ENCODE measurements at regions not wholly inside any gene's neighbourhood (a gene's known extent, or its start where the extent isn't known, plus 50 kb on each side); places are given as distances from the start of the nearest gene placed in this dataset.
"Not testable (repeated sequence)": the region's sequence is repeated elsewhere in the genome, so short reads cannot be mapped to it uniquely, and the experiment has no call there.

GRCh38 chr4:115548123-115548522, 434.7 kb upstream of the NDST4 start:
- no peak for DNase-seq

GRCh38 chr4:115537387-115537786, 424.0 kb upstream of the NDST4 start:
- peak; percentile 30 to 46 for DNase-seq

GRCh38 chr4:115529126-115529525, 415.7 kb upstream of the NDST4 start:
- DNase-seq = no peak

- not testable (repeated sequence) for DNase-seq
Observed at GRCh38 chr4:115519476-115519875, 406.1 kb upstream of the NDST4 start.

- no peak for DNase-seq
Observed at GRCh38 chr4:115515772-115516171, 402.4 kb upstream of the NDST4 start.

- DNase-seq = peak; percentile 68 to 80
Observed at GRCh38 chr4:115515366-115515765, 401.9 kb upstream of the NDST4 start.

- DNase-seq = no peak
Observed at GRCh38 chr4:115514675-115515074, 401.3 kb upstream of the NDST4 start.

- DNase-seq = no peak
Observed at GRCh38 chr4:115505326-115505725, 391.9 kb upstream of the NDST4 start.

- DNase-seq = no peak
Observed at GRCh38 chr4:115501656-115502055, 388.2 kb upstream of the NDST4 start.

- DNase-seq = not testable (repeated sequence)
Observed at GRCh38 chr4:115493770-115494169, 380.4 kb upstream of the NDST4 start.

- no peak for DNase-seq
Observed at GRCh38 chr4:115491686-115492085, 378.3 kb upstream of the NDST4 start.

GRCh38 chr4:115489279-115489678, 375.9 kb upstream of the NDST4 start:
- no peak for DNase-seq

- DNase-seq = no peak
Observed at GRCh38 chr4:115485402-115485801, 372.0 kb upstream of the NDST4 start.

GRCh38 chr4:115484479-115484878, 371.1 kb upstream of the NDST4 start:
- DNase-seq = no peak

- DNase-seq = no peak
Observed at GRCh38 chr4:115470763-115471162, 357.3 kb upstream of the NDST4 start.

- DNase-seq = not testable (repeated sequence)
Observed at GRCh38 chr4:115459301-115459700, 345.9 kb upstream of the NDST4 start.

GRCh38 chr4:115456231-115456630, 342.8 kb upstream of the NDST4 start:
- DNase-seq = no peak

- no peak for DNase-seq
Observed at GRCh38 chr4:115454228-115454627, 340.8 kb upstream of the NDST4 start.

- no peak for DNase-seq
Observed at GRCh38 chr4:115453416-115453815, 340.0 kb upstream of the NDST4 start.

- not testable (repeated sequence) for DNase-seq
Observed at GRCh38 chr4:115452229-115452628, 338.8 kb upstream of the NDST4 start.

- no peak for DNase-seq
Observed at GRCh38 chr4:115437739-115438138, 324.3 kb upstream of the NDST4 start.

- DNase-seq = no peak
Observed at GRCh38 chr4:115433491-115433890, 320.1 kb upstream of the NDST4 start.

GRCh38 chr4:115430024-115430423, 316.6 kb upstream of the NDST4 start:
- DNase-seq = no peak

- no peak for DNase-seq
Observed at GRCh38 chr4:115428455-115428854, 315.0 kb upstream of the NDST4 start.

GRCh38 chr4:115424852-115425251, 311.4 kb upstream of the NDST4 start:
- DNase-seq = no peak

Measured in AML-193 (cell line).